ENCODE measurements at regions not wholly inside any gene's neighbourhood (a gene's known extent, or its start where the extent isn't known, plus 50 kb on each side); places are given as distances from the start of the nearest gene placed in this dataset.
"Not testable (repeated sequence)": the region's sequence is repeated elsewhere in the genome, so short reads cannot be mapped to it uniquely, and the experiment has no call there.

- no peak for DNase-seq
Observed at GRCh38 chr7:140283472-140283871, 106.7 kb upstream of the KDM7A start.

DNA sequence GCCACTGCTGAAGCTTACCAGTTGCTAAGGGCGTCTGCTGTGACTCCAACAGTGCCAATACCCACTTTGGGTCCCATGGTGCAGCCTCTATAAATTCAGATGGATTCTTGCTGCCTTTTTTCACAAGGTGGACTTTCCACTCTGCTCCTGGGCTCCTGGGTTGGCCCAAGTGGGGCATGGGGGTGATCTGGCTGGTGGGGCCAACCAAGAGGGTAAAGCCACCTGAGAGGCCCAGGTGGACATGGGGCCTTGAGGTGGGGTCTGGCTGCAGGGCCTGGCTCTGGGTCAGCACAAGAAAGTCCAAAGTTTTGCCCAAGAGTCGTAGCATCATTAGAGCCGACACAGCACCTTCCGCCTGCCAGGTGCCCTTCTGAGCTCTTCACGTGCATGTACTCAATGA, 105.2 kb upstream of the KDM7A start:
- DNase-seq = no peak

GRCh38 chr7:140281255-140281654, 104.5 kb upstream of the KDM7A start:
- DNase-seq = no peak

DNA sequence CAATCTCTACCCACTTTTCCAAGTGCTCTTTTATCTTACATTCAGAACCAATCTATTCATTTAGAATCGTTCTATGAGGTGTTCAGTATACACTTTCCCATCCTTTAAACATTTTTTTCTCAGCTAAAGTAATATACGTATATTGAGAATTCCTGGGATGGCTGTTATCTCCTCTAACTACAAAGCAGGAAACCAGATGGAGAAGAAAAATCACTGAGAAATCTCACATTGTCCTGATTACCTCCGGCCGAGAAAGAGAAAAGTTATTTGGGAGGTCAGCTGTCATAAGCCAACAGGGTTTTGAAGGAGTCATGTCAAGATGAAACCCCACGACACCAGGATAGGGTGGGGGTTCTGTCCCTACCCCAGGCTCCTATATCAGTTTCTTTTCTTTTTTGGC, 99.2 kb upstream of the KDM7A start:
- no peak for DNase-seq

GRCh38 chr7:140275069-140275965, 98.5 kb upstream of the KDM7A start:
- DNase-seq = peak; percentile 31

GRCh38 chr7:140273417-140273816, 96.6 kb upstream of the KDM7A start:
- no peak for DNase-seq

DNA sequence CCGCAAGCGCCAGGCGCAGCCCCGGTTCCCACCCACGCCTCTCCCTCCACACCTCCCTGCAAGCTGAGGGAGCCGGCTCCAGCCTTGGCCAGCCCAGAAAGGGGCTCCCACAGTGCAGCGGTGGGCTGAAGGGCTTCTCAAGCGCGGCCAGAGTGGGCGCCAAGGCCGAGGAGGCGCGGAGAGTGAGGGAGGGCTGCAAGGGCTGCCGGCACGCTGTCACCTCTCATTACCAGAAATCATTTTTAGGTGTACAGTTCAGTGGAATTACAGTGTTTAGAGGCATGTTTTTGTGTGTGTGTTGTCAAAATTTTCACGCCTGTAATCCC, 94.8 kb upstream of the KDM7A start:
- not testable (repeated sequence) for DNase-seq

- no peak for DNase-seq
Observed at GRCh38 chr7:140269004-140269638, 92.3 kb upstream of the KDM7A start.

DNA sequence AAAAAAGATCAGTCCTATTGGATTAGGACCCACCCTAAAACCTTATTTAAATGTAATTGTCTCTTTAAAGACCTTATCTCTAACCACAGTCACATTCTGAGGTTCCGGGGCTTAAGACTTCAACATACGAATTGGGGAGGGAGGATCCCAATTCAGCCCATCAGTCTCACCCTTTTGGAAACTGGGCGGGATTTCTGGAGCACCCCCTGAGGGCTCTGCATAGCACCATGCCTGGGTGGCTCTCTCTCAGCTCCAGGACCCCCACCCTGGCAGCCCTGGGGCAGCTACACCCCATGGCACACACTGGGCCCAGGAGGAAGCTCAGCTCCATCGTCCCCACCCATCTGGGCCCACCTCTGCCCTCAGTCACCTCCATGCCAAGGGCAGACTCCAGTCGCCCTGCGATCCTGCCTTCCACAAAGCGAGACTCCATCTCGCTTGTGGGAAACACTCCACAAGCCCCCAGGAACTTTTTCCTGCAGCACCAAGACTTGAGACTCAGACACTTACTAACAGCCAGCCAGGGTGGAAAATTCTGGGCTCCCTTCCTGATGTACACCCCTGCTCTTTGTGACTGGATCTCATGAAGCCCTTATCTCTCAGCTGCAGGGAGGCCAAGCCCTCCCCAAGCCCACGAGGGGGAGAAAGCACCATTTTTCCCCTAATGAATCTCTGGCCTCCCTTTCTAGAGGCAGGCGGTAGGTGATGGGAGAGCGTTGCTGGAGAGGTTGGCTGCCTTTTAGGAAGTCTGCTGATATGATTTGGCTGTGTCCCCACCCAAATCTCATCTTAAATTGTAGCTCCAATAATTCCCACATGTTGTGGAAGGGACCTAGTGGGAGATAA, 90.8 kb upstream of the KDM7A start:
- DNase-seq = no peak

DNA sequence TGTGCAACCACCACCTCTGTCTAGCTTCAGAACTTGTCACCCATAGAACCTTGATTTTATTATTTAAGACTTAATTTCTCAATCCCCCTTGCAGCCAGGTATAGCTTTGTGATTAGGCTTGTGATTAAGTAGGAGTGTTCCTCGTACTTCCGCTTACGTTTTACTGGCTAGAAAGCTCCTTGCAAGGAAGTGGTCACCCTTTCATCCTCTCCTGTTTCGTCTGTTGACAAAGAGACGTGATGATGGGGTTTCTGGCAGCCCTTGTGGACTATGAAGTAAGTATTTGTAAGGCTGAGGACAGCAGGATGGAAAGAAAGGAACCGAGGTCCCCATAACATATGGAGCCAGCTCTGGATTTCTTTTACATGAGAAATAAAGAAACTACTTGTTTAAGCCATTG, 86.5 kb upstream of the KDM7A start:
- no peak for DNase-seq

GRCh38 chr7:140262242-140262903, 85.6 kb upstream of the KDM7A start:
- no peak for DNase-seq

- no peak for DNase-seq
Observed at GRCh38 chr7:140261522-140261921, 84.7 kb upstream of the KDM7A start.

- no peak for DNase-seq
Observed at GRCh38 chr7:140261105-140261486, 84.3 kb upstream of the KDM7A start.

GRCh38 chr7:140260352-140261104, 83.7 kb upstream of the KDM7A start:
- no peak for DNase-seq

DNA sequence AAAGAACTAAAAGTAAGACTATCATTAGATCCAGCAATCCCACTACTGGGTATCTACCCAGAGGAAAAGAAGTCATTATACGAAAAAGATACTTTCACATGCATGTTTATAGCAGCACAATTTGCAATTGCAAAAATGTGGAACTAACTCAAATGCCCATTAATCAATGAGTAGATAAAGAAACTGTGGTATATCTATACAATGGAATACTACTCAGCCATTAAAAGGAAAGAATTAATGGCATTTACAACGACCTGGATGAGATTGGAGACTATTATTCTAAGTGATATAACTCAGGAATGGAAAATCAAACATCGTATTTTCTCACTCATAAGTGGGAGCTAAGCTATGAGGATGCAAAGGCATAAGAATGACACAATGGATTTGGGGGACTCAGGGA, 80.5 kb upstream of the KDM7A start:
- not testable (repeated sequence) for DNase-seq

GRCh38 chr7:140254976-140255375, 78.2 kb upstream of the KDM7A start:
- not testable (repeated sequence) for DNase-seq

DNA sequence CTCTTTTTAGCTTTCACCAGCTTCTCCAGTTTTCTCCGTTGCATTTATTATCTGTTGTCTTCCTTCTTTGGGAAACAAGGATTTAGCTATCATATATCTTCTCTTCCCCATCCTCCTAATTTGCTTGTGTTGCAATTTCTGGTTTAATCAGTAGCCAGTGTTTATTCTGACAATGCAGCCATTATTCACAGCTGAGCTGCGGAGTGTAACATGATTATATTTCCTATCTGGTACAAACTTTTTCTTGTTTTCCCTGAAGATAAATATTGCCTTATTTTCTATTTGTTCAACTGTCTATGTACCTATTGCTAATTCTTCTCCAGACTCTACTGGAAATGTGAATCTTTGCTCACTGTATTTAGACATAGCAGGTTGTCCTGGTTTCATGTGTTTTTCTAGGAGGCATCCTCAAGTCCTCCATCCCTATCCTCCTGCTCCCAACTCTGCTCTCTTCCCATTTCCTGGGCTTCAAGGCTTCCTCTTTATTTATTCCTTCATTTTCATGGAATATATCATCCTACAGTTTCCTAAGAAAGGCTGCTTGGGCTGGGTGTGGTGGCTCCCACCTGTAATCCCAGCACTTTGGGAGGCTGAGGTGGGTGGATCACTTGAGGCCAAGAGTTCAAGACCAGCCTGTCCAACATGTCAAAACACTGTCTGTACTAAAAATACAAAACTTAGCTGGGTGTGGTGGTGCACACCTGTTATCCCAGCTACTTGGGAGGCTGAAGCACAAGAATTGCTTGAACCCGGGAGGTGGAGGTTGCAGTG, 72.4 kb upstream of the KDM7A start:
- DNase-seq = no peak

- no peak for DNase-seq
Observed at GRCh38 chr7:140247559-140247958, 70.8 kb upstream of the KDM7A start.

DNA sequence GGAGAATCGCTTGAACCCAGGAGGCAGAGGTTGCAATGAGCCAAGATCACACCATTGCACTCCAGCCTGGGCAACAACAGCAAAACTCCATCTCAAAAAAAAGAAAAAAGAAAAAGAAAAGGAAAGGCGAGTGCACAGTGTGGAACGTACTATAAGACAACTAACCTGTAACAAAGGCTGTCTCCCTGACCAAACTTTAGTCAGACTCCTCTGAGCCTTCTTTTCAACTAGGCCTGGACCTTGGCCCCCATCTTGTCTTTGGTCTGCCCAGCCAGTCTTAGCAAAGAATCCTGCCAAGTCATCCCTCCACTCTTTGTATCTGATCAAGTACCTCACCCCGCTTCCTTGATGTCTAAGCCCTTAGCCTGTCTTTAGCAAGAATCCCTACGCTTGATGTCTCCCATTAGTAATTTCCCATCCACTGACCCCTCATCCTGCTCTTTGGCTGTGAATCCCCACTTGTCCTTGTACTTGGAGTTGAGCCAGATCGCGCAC, 68.9 kb upstream of the KDM7A start:
- DNase-seq = no peak

Measured in renal pelvis (tissue), 1 donor.